Right atrium auricular region (tissue), 2 donors: ENCODE measurements at regions not wholly inside any gene's neighbourhood (a gene's known extent, or its start where the extent isn't known, plus 50 kb on each side); places are given as distances from the start of the nearest gene placed in this dataset.

Experiments
- DNase-seq: peaks from one replicate; pipeline ENCODE4 v3.0.0-alpha.2; 2019; ENCODE audit warnings: low spot score
- H3K27ac ChIP-seq, 2 donors: fragments of 200-600 bp; sonication (generic); 1 replicate in 1 of 2; 2 replicates in 1 of 2; pipeline ENCODE4 v1.5.1; 2016 to 2019
- H3K27me3 ChIP-seq, 2 donors: fragments of 200-600 bp; sonication (generic); one replicate each; pipeline versions ENCODE4 v1.5.1 to v1.6.0; 2017 to 2019
- H3K36me3 ChIP-seq: fragments of 200-600 bp; sonication (generic); one replicate; pipeline ENCODE4 v1.5.1; 2016
- H3K4me1 ChIP-seq, 2 donors: fragments of 200-600 bp; sonication (generic); one replicate each; pipeline versions ENCODE4 v1.5.1 to v1.6.0; 2017 to 2019
- H3K4me3 ChIP-seq, 2 donors: fragments of 200-600 bp; sonication (generic); 1 replicate in 1 of 2; 2 replicates in 1 of 2; pipeline ENCODE4 v1.5.1; 2017 to 2019; ENCODE audit warnings: mild to moderate bottlenecking in 1 of 2, moderate library complexity in 1 of 2
- H3K9me3 ChIP-seq, 2 donors: fragments of 200-600 bp; sonication (generic); one replicate each; pipeline ENCODE4 v1.5.1; 2019
- CTCF ChIP-seq, 2 donors: fragments of 200-600 bp; sonication (generic); IDR thresholded peaks; one replicate each; pipeline ENCODE4 v1.5.1; 2019; ENCODE audit warnings: antibody characterized with exemption in 2 of 2

- no peak for TF ChIP-seq CTCF (IDR thresholded peaks at IDR 0.05)
- H3K4me1 ChIP-seq, result no peaks in the 10 kb centered on the region
- DNase-seq, result no peak
- H3K9me3 ChIP-seq, result no peaks in the 10 kb centered on the region
- no peaks in the 10 kb centered on the region for H3K27me3 ChIP-seq
- no peak overlapping the region for H3K4me3 ChIP-seq
- H3K36me3 ChIP-seq, result no peaks in the 10 kb centered on the region
- no peak overlapping the region for H3K27ac ChIP-seq
Measured at GRCh38 chr20:39412091-39412490, 449.9 kb downstream of the DHX35 start.

GRCh38 chr20:39399463-39399862 is 437.3 kb downstream of the DHX35 start:
- no peak overlapping the region for H3K27ac ChIP-seq
- DNase-seq, result no peak
- TF ChIP-seq CTCF (IDR thresholded peaks at IDR 0.05), result no peak
- no peaks in the 10 kb centered on the region for H3K36me3 ChIP-seq
- H3K4me1 ChIP-seq, result no peaks in the 10 kb centered on the region
- no peaks in the 10 kb centered on the region for H3K27me3 ChIP-seq
- no peak overlapping the region for H3K4me3 ChIP-seq
- H3K9me3 ChIP-seq, result no peaks in the 10 kb centered on the region

- Histone ChIP-seq H3K27me3 (no peaks in the 10 kb centered on the region), H3K36me3 (no peaks in the 10 kb centered on the region), H3K9me3 (no peaks in the 10 kb centered on the region), H3K4me1 (no peaks in the 10 kb centered on the region), H3K27ac (no peak overlapping the region), H3K4me3 (no peak overlapping the region)
- no peak for TF ChIP-seq CTCF (IDR thresholded peaks at IDR 0.05)
- DNase-seq, result no peak
Measured at GRCh38 chr20:39398656-39399055, 436.5 kb downstream of the DHX35 start.

GRCh38 chr20:39397646-39398045 is 435.5 kb downstream of the DHX35 start:
- Histone ChIP-seq H3K9me3 (no peaks in the 10 kb centered on the region), H3K4me3 (no peak overlapping the region), H3K4me1 (no peaks in the 10 kb centered on the region), H3K36me3 (no peaks in the 10 kb centered on the region), H3K27me3 (no peaks in the 10 kb centered on the region), H3K27ac (no peak overlapping the region)
- no peak for DNase-seq
- no peak for TF ChIP-seq CTCF (IDR thresholded peaks at IDR 0.05)

GRCh38 chr20:39395478-39396291 is 433.5 kb downstream of the DHX35 start:
- Histone ChIP-seq H3K27ac (no peak overlapping the region), H3K4me1 (no peaks in the 10 kb centered on the region), H3K27me3 (no peaks in the 10 kb centered on the region), H3K4me3 (no peak overlapping the region), H3K9me3 (no peaks in the 10 kb centered on the region), H3K36me3 (no peaks in the 10 kb centered on the region)
- DNase-seq, result no peak
- no peak for TF ChIP-seq CTCF (IDR thresholded peaks at IDR 0.05)

GRCh38 chr20:39394461-39394860 is 432.3 kb downstream of the DHX35 start:
- Histone ChIP-seq H3K9me3 (no peaks in the 10 kb centered on the region), H3K27me3 (no peaks in the 10 kb centered on the region), H3K36me3 (no peaks in the 10 kb centered on the region), H3K4me3 (no peak overlapping the region), H3K4me1 (no peaks in the 10 kb centered on the region), H3K27ac (no peak overlapping the region)
- no peak for DNase-seq
- no peak for TF ChIP-seq CTCF (IDR thresholded peaks at IDR 0.05)
